Epithelial cell of esophagus (primary cell): ENCODE measurements at regions not wholly inside any gene's neighbourhood (a gene's known extent, or its start where the extent isn't known, plus 50 kb on each side); places are given as distances from the start of the nearest gene placed in this dataset.

ENCODE experiments used
- DNase-seq: peaks from one replicate; pipeline ENCODE4 v3.0.0; 2010; ENCODE audit warnings: low read depth
- H3K4me3 ChIP-seq: 2 replicates; pipeline ENCODE4 v1.5.1; 2011; ENCODE audit warnings: mild to moderate bottlenecking, low read length, control low read depth
- CTCF ChIP-seq: IDR thresholded peaks from 2 replicates; pipeline ENCODE4 v1.5.1; 2011; ENCODE audit warnings: low read depth, mild to moderate bottlenecking, low read length, control low read depth, inconsistent platforms; ENCODE audit not compliant: insufficient read depth; ENCODE audit errors: missing control alignments

- TF ChIP-seq CTCF: no peak
- DNase-seq: no peak
- H3K4me3 ChIP-seq: no peak overlapping the region
These were observed 221.3 kb upstream of the SLCO3A1 start for GRCh38 chr15:91632176-91632575.

- no peak overlapping the region for H3K4me3 ChIP-seq
- no peak for TF ChIP-seq CTCF
- no peak for DNase-seq
These were observed 220.5 kb upstream of the SLCO3A1 start for GRCh38 chr15:91632981-91633380.

- H3K4me3 ChIP-seq: no peak overlapping the region
- DNase-seq: no peak
- no peak for TF ChIP-seq CTCF
These were observed 219.3 kb upstream of the SLCO3A1 start for GRCh38 chr15:91634179-91634578.

- no peak overlapping the region for H3K4me3 ChIP-seq
- TF ChIP-seq CTCF: no peak
- DNase-seq: no peak
These were observed 218.4 kb upstream of the SLCO3A1 start for GRCh38 chr15:91635080-91635479.

GRCh38 chr15:91635641-91636040 lies 217.9 kb upstream of the SLCO3A1 start:
- no peak overlapping the region for H3K4me3 ChIP-seq
- no peak for DNase-seq
- no peak for TF ChIP-seq CTCF

GRCh38 chr15:91649016-91649415 lies 204.5 kb upstream of the SLCO3A1 start:
- no peak for DNase-seq
- no peak for TF ChIP-seq CTCF
- H3K4me3 ChIP-seq: no peak overlapping the region

- no peak for TF ChIP-seq CTCF
- H3K4me3 ChIP-seq: no peak overlapping the region
- DNase-seq: no peak
These were observed 203.6 kb upstream of the SLCO3A1 start for GRCh38 chr15:91649831-91650321.
